ENCODE measurements at regions not wholly inside any gene's neighbourhood (a gene's known extent, or its start where the extent isn't known, plus 50 kb on each side); places are given as distances from the start of the nearest gene placed in this dataset.

GRCh38 chr18:28541276-28541930 lies 364.5 kb upstream of the CDH2 start:
- TF ChIP-seq, protein P1, sequence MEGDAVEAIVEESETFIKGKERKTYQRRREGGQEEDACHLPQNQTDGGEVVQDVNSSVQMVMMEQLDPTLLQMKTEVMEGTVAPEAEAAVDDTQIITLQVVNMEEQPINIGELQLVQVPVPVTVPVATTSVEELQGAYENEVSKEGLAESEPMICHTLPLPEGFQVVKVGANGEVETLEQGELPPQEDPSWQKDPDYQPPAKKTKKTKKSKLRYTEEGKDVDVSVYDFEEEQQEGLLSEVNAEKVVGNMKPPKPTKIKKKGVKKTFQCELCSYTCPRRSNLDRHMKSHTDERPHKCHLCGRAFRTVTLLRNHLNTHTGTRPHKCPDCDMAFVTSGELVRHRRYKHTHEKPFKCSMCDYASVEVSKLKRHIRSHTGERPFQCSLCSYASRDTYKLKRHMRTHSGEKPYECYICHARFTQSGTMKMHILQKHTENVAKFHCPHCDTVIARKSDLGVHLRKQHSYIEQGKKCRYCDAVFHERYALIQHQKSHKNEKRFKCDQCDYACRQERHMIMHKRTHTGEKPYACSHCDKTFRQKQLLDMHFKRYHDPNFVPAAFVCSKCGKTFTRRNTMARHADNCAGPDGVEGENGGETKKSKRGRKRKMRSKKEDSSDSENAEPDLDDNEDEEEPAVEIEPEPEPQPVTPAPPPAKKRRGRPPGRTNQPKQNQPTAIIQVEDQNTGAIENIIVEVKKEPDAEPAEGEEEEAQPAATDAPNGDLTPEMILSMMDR (IDR thresholded peaks at IDR 0.05; ENCODE audit: low read depth, low read length, poor library complexity, severe bottlenecking): no peak
- no peak for TF ChIP-seq EZH2phosphoT487 (IDR thresholded peaks at IDR 0.05; ENCODE audit: borderline replicate concordance, low read length)

Measured in DOHH2 (cell line).